ENCODE measurements at regions not wholly inside any gene's neighbourhood (a gene's known extent, or its start where the extent isn't known, plus 50 kb on each side); places are given as distances from the start of the nearest gene placed in this dataset.

DNA sequence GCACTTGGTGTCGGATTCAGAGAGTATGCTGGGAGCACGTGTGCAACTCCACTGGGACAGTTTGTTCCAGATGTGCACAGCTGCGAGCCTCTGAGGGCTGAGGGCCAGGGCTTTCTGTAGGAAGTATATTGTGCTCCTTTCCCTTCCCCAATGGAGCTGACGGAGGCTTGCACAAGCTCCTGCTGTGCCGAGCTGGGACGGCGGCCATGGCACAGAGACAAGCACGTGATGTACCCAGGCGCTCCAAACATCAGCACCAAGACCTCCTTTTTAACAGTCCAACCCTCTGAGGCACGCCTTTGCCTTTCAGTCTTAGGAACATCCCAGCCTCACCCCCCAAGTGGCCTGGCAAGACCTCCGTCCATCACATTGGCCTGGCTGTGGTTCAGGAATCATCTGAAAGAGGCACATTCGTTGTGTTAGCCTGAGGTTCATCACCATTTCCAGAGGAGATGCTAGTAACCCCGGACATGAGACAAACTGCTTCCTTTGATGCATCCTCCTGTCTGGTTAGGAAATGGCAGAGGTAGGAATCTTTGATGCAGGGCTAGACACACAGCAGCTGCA is 339.2 kb upstream of the KAZN start:
- TF ChIP-seq, protein P1, sequence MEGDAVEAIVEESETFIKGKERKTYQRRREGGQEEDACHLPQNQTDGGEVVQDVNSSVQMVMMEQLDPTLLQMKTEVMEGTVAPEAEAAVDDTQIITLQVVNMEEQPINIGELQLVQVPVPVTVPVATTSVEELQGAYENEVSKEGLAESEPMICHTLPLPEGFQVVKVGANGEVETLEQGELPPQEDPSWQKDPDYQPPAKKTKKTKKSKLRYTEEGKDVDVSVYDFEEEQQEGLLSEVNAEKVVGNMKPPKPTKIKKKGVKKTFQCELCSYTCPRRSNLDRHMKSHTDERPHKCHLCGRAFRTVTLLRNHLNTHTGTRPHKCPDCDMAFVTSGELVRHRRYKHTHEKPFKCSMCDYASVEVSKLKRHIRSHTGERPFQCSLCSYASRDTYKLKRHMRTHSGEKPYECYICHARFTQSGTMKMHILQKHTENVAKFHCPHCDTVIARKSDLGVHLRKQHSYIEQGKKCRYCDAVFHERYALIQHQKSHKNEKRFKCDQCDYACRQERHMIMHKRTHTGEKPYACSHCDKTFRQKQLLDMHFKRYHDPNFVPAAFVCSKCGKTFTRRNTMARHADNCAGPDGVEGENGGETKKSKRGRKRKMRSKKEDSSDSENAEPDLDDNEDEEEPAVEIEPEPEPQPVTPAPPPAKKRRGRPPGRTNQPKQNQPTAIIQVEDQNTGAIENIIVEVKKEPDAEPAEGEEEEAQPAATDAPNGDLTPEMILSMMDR (IDR thresholded peaks at IDR 0.05), result no peak
- TF ChIP-seq EZH2 (IDR thresholded peaks at IDR 0.05; ENCODE audit: borderline replicate concordance, insufficient read depth, low read depth, low read length, poor library complexity, severe bottlenecking), result no peak

All from B cell (primary cell).